ENCODE measurements at regions not wholly inside any gene's neighbourhood (a gene's known extent, or its start where the extent isn't known, plus 50 kb on each side); places are given as distances from the start of the nearest gene placed in this dataset.

DNA sequence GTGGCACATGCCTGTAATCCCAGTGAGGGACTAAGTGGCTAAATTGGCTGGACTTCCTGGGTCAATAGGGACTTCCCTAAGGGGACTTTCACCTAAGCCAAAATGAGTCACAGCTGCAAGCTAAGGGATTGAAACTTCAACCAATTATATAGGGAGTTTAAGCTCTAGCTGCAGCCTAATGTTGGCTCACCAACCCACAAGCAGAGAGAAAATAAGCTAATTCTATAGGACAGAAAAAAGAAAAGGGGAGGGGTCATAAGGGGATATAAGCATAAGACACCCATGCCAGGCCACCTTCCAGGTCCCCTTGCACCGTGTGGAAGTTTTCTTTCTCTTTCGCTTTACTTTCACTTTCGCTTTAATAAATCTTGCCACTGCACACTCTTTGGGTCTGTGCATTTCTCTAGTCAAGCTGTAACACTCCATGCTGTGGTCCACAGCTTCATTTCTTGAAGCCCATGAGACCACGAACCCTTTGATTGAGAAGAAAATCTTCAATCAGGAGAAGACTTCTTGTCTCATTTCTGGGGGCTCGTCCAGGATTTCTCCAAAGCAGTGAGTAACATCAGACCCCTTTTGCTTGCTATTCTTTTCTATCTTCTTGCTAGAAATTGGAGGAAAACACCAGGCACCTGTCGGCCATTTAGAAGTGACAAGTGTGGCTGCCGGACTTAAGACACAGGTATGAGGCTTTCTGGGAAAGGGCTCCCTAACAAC, 192.3 kb downstream of the IGSF11 start (continued):
- TF ChIP-seq, protein P1, sequence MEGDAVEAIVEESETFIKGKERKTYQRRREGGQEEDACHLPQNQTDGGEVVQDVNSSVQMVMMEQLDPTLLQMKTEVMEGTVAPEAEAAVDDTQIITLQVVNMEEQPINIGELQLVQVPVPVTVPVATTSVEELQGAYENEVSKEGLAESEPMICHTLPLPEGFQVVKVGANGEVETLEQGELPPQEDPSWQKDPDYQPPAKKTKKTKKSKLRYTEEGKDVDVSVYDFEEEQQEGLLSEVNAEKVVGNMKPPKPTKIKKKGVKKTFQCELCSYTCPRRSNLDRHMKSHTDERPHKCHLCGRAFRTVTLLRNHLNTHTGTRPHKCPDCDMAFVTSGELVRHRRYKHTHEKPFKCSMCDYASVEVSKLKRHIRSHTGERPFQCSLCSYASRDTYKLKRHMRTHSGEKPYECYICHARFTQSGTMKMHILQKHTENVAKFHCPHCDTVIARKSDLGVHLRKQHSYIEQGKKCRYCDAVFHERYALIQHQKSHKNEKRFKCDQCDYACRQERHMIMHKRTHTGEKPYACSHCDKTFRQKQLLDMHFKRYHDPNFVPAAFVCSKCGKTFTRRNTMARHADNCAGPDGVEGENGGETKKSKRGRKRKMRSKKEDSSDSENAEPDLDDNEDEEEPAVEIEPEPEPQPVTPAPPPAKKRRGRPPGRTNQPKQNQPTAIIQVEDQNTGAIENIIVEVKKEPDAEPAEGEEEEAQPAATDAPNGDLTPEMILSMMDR (IDR thresholded peaks at IDR 0.05 in 2 of 3, conservative IDR thresholded peaks at IDR 0.05 in 1 of 3; ENCODE audit: insufficient read depth in 2 of 3, low read depth in 1 of 3, low read length in 3 of 3) = no peak
- no peak for TF ChIP-seq ILF3 (IDR thresholded peaks at IDR 0.05; ENCODE audit: borderline replicate concordance)
- no peak for TF ChIP-seq NCOA1 (IDR thresholded peaks at IDR 0.05; ENCODE audit: low read depth)
- no peak for TF ChIP-seq POLR3G (IDR thresholded peaks at IDR 0.05; ENCODE audit: extremely low read depth, insufficient read length, insufficient replicate concordance)
- TF ChIP-seq NCOA4 (IDR thresholded peaks at IDR 0.05; ENCODE audit: partially characterized antibody) = no peak
- TF ChIP-seq, protein P2, sequence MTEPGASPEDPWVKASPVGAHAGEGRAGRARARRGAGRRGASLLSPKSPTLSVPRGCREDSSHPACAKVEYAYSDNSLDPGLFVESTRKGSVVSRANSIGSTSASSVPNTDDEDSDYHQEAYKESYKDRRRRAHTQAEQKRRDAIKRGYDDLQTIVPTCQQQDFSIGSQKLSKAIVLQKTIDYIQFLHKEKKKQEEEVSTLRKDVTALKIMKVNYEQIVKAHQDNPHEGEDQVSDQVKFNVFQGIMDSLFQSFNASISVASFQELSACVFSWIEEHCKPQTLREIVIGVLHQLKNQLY (CRISPR knock-in tag; conservative IDR thresholded peaks at IDR 0.05) = no peak
- no peak for TF ChIP-seq DPF2 (IDR thresholded peaks at IDR 0.05)
- TF ChIP-seq NFIX (CRISPR knock-in tag; IDR thresholded peaks at IDR 0.05; ENCODE audit: low read depth) = no peak
- TF ChIP-seq, protein P3, sequence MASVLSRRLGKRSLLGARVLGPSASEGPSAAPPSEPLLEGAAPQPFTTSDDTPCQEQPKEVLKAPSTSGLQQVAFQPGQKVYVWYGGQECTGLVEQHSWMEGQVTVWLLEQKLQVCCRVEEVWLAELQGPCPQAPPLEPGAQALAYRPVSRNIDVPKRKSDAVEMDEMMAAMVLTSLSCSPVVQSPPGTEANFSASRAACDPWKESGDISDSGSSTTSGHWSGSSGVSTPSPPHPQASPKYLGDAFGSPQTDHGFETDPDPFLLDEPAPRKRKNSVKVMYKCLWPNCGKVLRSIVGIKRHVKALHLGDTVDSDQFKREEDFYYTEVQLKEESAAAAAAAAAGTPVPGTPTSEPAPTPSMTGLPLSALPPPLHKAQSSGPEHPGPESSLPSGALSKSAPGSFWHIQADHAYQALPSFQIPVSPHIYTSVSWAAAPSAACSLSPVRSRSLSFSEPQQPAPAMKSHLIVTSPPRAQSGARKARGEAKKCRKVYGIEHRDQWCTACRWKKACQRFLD (CRISPR knock-in tag; IDR thresholded peaks at IDR 0.05) = no peak
- no peak for TF ChIP-seq ZFP30 (CRISPR knock-in tag; IDR thresholded peaks at IDR 0.05; ENCODE audit: borderline replicate concordance)
- no peak for TF ChIP-seq ZNF253 (CRISPR knock-in tag; conservative IDR thresholded peaks at IDR 0.05)

All from K562 (cell line).